ENCODE measurements at regions not wholly inside any gene's neighbourhood (a gene's known extent, or its start where the extent isn't known, plus 50 kb on each side); places are given as distances from the start of the nearest gene placed in this dataset.

DNA sequence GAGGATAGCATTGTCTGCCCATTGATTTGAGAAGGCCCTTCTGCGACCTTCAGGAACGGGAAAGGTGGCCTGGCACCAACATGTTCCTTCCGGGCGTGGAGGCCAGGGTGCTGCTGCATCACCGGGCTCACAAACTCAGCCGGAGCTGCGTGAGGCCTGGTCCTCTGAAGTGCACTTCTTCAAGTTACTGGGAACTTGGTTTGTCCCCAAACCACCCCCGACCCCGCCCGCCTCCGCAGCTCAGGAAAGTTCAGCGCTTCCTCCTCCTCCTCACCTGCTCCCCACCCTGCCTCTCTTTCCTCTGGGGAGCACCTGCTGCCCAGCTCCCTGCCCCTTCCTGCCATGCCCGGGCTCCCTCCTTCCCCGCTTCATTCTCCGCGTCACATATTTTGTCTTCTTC is 116.0 kb upstream of the LRPAP1 start:
- Histone ChIP-seq H3K4me3 (no peak overlapping the region), H3K36me3 (no peaks in the 10 kb centered on the region), H3K27ac (replicated peaks) (no peak overlapping the region), H3K4me1 (no peaks in the 10 kb centered on the region), H3K27me3 (ENCODE audit: low read depth) (peaks cover 100% of the 10 kb centered on the region), H3K9me3 (replicated peaks) (no peaks in the 10 kb centered on the region)
- TF ChIP-seq, protein P1, sequence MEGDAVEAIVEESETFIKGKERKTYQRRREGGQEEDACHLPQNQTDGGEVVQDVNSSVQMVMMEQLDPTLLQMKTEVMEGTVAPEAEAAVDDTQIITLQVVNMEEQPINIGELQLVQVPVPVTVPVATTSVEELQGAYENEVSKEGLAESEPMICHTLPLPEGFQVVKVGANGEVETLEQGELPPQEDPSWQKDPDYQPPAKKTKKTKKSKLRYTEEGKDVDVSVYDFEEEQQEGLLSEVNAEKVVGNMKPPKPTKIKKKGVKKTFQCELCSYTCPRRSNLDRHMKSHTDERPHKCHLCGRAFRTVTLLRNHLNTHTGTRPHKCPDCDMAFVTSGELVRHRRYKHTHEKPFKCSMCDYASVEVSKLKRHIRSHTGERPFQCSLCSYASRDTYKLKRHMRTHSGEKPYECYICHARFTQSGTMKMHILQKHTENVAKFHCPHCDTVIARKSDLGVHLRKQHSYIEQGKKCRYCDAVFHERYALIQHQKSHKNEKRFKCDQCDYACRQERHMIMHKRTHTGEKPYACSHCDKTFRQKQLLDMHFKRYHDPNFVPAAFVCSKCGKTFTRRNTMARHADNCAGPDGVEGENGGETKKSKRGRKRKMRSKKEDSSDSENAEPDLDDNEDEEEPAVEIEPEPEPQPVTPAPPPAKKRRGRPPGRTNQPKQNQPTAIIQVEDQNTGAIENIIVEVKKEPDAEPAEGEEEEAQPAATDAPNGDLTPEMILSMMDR (IDR thresholded peaks at IDR 0.05; ENCODE audit: borderline replicate concordance), result no peak
- no peak for DNase-seq
- intact Hi-C loops (cut with micrococcal nuclease), result no loop called here

DNA sequence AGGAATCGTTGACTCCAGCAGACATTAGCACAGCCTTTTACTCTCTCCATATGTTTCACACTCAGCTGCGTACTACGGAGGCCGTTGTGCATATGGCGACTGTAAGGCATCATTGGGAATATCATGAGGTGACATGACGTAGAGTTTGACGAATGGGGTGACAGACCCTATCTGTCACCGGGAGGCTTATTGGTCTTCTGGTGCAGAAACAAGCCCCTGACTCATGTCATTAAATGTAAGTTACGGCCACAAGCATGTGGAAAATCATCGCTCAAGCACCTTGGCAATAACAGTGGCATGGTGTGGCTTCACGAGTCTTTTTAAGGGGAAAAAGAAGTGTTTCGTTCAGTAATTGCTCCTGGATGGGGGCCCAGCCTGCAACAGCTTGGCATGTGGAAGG is 115.2 kb upstream of the LRPAP1 start:
- no peak for DNase-seq
- Histone ChIP-seq H3K36me3 (no peaks in the 10 kb centered on the region), H3K27me3 (ENCODE audit: low read depth) (peaks cover 100% of the 10 kb centered on the region), H3K4me1 (no peaks in the 10 kb centered on the region), H3K27ac (replicated peaks) (no peak overlapping the region), H3K4me3 (no peak overlapping the region), H3K9me3 (replicated peaks) (no peaks in the 10 kb centered on the region)
- TF ChIP-seq, protein P1 (IDR thresholded peaks at IDR 0.05; ENCODE audit: borderline replicate concordance), result no peak
- intact Hi-C loops (cut with micrococcal nuclease), result no loop called here

DNA sequence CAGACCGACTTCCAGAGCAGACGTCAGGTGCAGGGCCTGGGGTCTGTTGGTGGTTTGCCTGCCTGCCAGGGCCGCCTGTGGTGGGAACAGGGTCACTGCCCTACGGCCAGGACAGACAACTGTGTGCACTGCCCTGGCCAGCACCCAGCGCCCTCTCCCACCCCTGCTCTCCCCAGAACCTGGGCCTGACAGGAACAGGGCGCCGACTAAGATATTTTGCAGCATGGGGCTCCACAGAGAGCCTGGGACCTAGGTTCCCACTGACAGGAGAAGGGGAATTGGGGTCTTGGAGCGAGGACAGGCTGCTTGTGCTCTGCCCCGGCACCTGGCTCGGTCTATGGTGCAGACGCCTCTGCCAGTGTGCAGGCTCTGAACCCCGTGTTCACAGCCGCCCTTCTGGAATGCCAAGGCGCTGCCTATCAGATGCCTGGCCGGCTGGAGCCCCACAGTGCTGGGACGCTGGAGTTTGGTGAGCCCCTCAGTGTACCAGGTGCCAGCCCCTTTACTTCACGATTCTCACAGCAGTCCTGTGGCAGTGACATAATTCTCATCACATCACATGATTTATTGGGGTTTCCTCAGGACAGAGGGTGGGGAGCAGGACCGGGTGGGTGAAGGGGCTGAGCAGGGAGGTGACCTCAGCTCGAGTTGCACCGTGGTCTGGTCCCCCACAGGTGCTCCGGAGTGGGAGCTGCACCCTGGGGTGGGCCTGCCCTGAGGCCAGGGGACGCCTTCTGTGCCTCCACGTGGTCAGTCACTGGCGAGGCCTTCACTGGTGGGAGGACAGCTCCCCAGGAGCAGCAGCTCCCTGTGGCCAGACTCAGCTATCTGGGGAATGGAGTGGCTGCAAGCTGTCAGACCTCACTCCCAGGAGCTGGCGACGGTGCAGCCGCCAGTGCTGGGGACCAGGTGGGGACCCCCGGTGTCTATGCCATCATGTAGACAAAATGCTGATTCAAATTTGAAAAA is 113.8 kb upstream of the LRPAP1 start:
- no peaks in the 10 kb centered on the region for H3K9me3 ChIP-seq (replicated peaks)
- H3K4me1 ChIP-seq, result no peaks in the 10 kb centered on the region
- peaks cover 97% of the 10 kb centered on the region for H3K27me3 ChIP-seq (ENCODE audit: low read depth)
- no peak overlapping the region for H3K27ac ChIP-seq (replicated peaks)
- TF ChIP-seq, protein P1 (IDR thresholded peaks at IDR 0.05; ENCODE audit: borderline replicate concordance), result no peak
- intact Hi-C loops (cut with micrococcal nuclease), result no loop called here
- no peak for DNase-seq
- H3K4me3 ChIP-seq, result no peak overlapping the region
- H3K36me3 ChIP-seq, result no peaks in the 10 kb centered on the region

DNA sequence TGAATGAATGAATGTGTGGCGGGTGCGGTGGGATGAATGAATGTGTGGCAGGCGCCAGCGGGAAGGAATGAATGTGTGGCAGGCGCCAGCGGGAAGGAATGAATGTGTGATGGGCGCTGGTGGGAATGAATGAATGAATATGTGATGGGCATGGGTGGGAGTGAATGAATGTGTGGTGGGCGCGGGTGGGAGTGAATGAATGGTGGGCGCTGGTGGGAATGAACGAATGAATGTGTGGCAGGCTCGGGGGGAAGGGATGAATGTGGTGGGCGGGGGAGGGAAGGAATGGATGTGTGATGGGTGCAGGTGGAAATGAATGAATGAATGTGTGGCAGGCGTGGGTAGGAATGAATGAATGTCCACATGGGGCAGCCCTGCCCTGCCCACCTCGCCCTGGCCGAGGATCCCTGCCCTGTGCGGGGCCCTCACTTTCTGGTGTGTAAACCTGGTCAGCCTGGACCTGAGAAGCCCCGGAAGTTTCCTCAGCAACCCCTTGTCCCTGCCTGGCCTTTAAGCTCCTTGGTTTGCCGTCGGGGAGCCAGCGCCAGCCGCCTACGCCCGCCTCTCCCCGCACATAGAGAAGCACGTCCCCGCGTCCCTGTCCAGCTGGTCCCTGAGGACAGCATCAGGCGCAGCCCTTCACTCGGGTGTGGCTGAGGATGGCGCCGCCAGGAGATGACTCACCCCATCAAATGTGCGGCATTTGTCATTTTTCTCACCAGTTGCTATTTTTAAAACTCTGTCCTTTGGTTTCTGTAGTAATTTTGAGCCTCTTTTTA is 112.8 kb upstream of the LRPAP1 start:
- Histone ChIP-seq H3K9me3 (replicated peaks) (no peaks in the 10 kb centered on the region), H3K4me3 (no peak overlapping the region), H3K27me3 (ENCODE audit: low read depth) (peaks cover 97% of the 10 kb centered on the region), H3K27ac (replicated peaks) (no peak overlapping the region), H3K36me3 (no peaks in the 10 kb centered on the region), H3K4me1 (no peaks in the 10 kb centered on the region)
- TF ChIP-seq, protein P1 (IDR thresholded peaks at IDR 0.05; ENCODE audit: borderline replicate concordance), result no peak
- intact Hi-C loops (cut with micrococcal nuclease), result no loop called here
- no peak for DNase-seq

DNA sequence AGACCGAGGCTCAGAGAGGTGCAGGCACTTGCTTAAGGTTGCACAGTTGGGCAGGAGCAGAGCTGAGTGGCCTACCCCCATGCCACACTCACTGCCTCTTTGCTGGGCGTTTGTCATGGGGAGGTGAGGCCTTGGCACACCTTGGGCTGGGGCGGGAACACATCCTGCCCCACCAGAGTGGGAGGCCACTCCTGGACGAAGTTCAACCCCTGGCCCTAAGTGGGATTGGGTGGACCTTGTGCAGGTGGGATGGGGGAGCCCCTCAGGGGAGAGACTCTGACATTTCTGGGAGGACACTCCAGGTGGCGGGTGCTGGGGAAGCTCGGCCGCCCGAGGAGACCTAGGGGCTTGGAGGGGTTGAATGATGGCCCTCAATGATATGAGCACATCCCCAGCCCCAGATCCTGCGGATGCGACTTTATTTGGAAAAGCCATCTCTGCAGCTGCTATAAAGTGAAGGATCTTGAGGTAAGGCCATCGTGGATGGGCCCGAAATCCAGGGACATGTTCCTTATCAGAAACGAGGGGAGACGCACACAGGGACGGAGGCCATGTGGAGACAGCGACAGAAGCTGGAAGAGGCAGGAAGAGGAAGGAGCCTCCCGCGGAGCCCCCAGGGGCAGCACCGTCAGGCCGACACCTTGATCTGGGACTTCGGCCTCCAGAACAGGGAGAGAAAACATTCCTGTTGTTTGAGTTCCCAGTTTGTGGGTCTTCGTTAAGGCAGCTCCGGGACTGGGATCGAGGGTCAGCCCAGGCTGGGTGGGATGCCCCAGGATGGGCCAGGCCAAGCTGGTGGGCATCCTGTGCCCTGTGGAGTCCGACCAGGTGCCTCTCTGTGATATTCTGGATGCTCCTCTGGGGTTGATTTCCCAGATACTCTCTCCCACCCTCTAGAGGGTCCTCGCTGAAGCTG is 111.6 kb upstream of the LRPAP1 start:
- Histone ChIP-seq H3K4me1 (no peaks in the 10 kb centered on the region), H3K9me3 (replicated peaks) (no peaks in the 10 kb centered on the region), H3K27me3 (ENCODE audit: low read depth) (peaks cover 88% of the 10 kb centered on the region), H3K27ac (replicated peaks) (no peak overlapping the region), H3K4me3 (no peak overlapping the region), H3K36me3 (no peaks in the 10 kb centered on the region)
- intact Hi-C loops (cut with micrococcal nuclease), result no loop called here
- TF ChIP-seq, protein P1 (IDR thresholded peaks at IDR 0.05; ENCODE audit: borderline replicate concordance), result no peak
- DNase-seq, result no peak
